ENCODE measurements at regions not wholly inside any gene's neighbourhood (a gene's known extent, or its start where the extent isn't known, plus 50 kb on each side); places are given as distances from the start of the nearest gene placed in this dataset.

- H3K4me3 Mint-ChIP-seq: no peak overlapping the region
- no peak overlapping the region for H3K27ac Mint-ChIP-seq
- CTCF ChIA-PET: no interaction called here
- no peak for DNase-seq
- no peaks in the 10 kb centered on the region for H3K27me3 Mint-ChIP-seq (ENCODE audit: low read depth)
- no peaks in the 10 kb centered on the region for H3K9me3 Mint-ChIP-seq
- intact Hi-C loops (cut with micrococcal nuclease): no loop called here
- H3K4me1 Mint-ChIP-seq (ENCODE audit: low read depth): peaks cover 14% of the 10 kb centered on the region
- H3K36me3 Mint-ChIP-seq (ENCODE audit: low read depth): peaks cover 1% of the 10 kb centered on the region
These were observed 121.6 kb upstream of the KLF6 start for GRCh38 chr10:3906511-3907111.

GRCh38 chr10:3904419-3904960 is 119.5 kb upstream of the KLF6 start:
- no peak for DNase-seq
- intact Hi-C loops (cut with micrococcal nuclease): no loop called here
- CTCF ChIA-PET: no interaction called here
- Mint-ChIP-seq H3K27ac (no peak overlapping the region), H3K9me3 (no peaks in the 10 kb centered on the region), H3K36me3 (ENCODE audit: low read depth) (peaks cover 1% of the 10 kb centered on the region), H3K27me3 (ENCODE audit: low read depth) (no peaks in the 10 kb centered on the region), H3K4me1 (ENCODE audit: low read depth) (peaks cover 19% of the 10 kb centered on the region), H3K4me3 (no peak overlapping the region)

- Mint-ChIP-seq H3K27ac (no peak overlapping the region), H3K9me3 (no peaks in the 10 kb centered on the region), H3K27me3 (ENCODE audit: low read depth) (no peaks in the 10 kb centered on the region), H3K4me3 (no peak overlapping the region), H3K4me1 (ENCODE audit: low read depth) (peaks cover 19% of the 10 kb centered on the region), H3K36me3 (ENCODE audit: low read depth) (peaks cover 1% of the 10 kb centered on the region)
- CTCF ChIA-PET: interaction anchor here (0.6 kb wide), 1 partner anchor 72 kb away, joined by 3 read pairs; no protein-coding TSS in a partner anchor
- intact Hi-C loops (cut with micrococcal nuclease): no loop called here
- DNase-seq: no peak
These were observed 117.9 kb upstream of the KLF6 start for GRCh38 chr10:3902809-3903410.

GRCh38 chr10:3902054-3902808 is 117.2 kb upstream of the KLF6 start:
- Mint-ChIP-seq H3K4me1 (ENCODE audit: low read depth) (peaks cover 19% of the 10 kb centered on the region), H3K27ac (peak overlapping the region; percentile 10), H3K36me3 (ENCODE audit: low read depth) (peaks cover 1% of the 10 kb centered on the region), H3K9me3 (no peaks in the 10 kb centered on the region), H3K27me3 (ENCODE audit: low read depth) (no peaks in the 10 kb centered on the region), H3K4me3 (no peak overlapping the region)
- intact Hi-C loops (cut with micrococcal nuclease): no loop called here
- CTCF ChIA-PET: no interaction called here
- no peak for DNase-seq

- peaks cover 19% of the 10 kb centered on the region for H3K4me1 Mint-ChIP-seq (ENCODE audit: low read depth)
- CTCF ChIA-PET: no interaction called here
- intact Hi-C loops (cut with micrococcal nuclease): loop anchor here (1.0 kb wide), 1 partner anchor 34 kb away; no protein-coding TSS in a partner anchor
- no peak overlapping the region for H3K4me3 Mint-ChIP-seq
- no peaks in the 10 kb centered on the region for H3K9me3 Mint-ChIP-seq
- H3K27ac Mint-ChIP-seq: no peak overlapping the region
- H3K36me3 Mint-ChIP-seq (ENCODE audit: low read depth): peaks cover 1% of the 10 kb centered on the region
- DNase-seq: peak; percentile 30
- no peaks in the 10 kb centered on the region for H3K27me3 Mint-ChIP-seq (ENCODE audit: low read depth)
These were observed 116.4 kb upstream of the KLF6 start for GRCh38 chr10:3901370-3901769.

- intact Hi-C loops (cut with micrococcal nuclease): no loop called here
- Mint-ChIP-seq H3K4me3 (no peak overlapping the region), H3K27ac (no peak overlapping the region), H3K27me3 (ENCODE audit: low read depth) (no peaks in the 10 kb centered on the region), H3K4me1 (ENCODE audit: low read depth) (peaks cover 19% of the 10 kb centered on the region), H3K9me3 (no peaks in the 10 kb centered on the region), H3K36me3 (ENCODE audit: low read depth) (peaks cover 1% of the 10 kb centered on the region)
- DNase-seq: no peak
- CTCF ChIA-PET: no interaction called here
These were observed 115.4 kb upstream of the KLF6 start for GRCh38 chr10:3900391-3900790.

GRCh38 chr10:3898821-3899220 is 113.8 kb upstream of the KLF6 start:
- CTCF ChIA-PET: interaction anchor here (1.0 to 1.3 kb wide), 2 partner anchors 10 to 22 kb away, joined by 3 to 5 read pairs; no protein-coding TSS in a partner anchor
- Mint-ChIP-seq H3K4me1 (ENCODE audit: low read depth) (peaks cover 19% of the 10 kb centered on the region), H3K27me3 (ENCODE audit: low read depth) (no peaks in the 10 kb centered on the region), H3K27ac (no peak overlapping the region), H3K9me3 (no peaks in the 10 kb centered on the region), H3K36me3 (ENCODE audit: low read depth) (no peaks in the 10 kb centered on the region), H3K4me3 (no peak overlapping the region)
- intact Hi-C loops (cut with micrococcal nuclease): no loop called here
- no peak for DNase-seq

GRCh38 chr10:3897156-3897555 is 112.1 kb upstream of the KLF6 start:
- Mint-ChIP-seq H3K36me3 (ENCODE audit: low read depth) (no peaks in the 10 kb centered on the region), H3K9me3 (no peaks in the 10 kb centered on the region), H3K4me1 (ENCODE audit: low read depth) (peaks cover 20% of the 10 kb centered on the region), H3K27me3 (ENCODE audit: low read depth) (no peaks in the 10 kb centered on the region), H3K4me3 (no peak overlapping the region), H3K27ac (no peak overlapping the region)
- intact Hi-C loops (cut with micrococcal nuclease): no loop called here
- no peak for DNase-seq
- CTCF ChIA-PET: no interaction called here

GRCh38 chr10:3896161-3896560 is 111.2 kb upstream of the KLF6 start:
- H3K4me3 Mint-ChIP-seq: no peak overlapping the region
- H3K27ac Mint-ChIP-seq: no peak overlapping the region
- H3K9me3 Mint-ChIP-seq: no peaks in the 10 kb centered on the region
- H3K36me3 Mint-ChIP-seq (ENCODE audit: low read depth): no peaks in the 10 kb centered on the region
- H3K27me3 Mint-ChIP-seq (ENCODE audit: low read depth): no peaks in the 10 kb centered on the region
- peaks cover 10% of the 10 kb centered on the region for H3K4me1 Mint-ChIP-seq (ENCODE audit: low read depth)
- CTCF ChIA-PET: no interaction called here
- intact Hi-C loops (cut with micrococcal nuclease): no loop called here
- DNase-seq: no peak

GRCh38 chr10:3895045-3895631 is 110.1 kb upstream of the KLF6 start:
- Mint-ChIP-seq H3K9me3 (no peaks in the 10 kb centered on the region), H3K4me3 (no peak overlapping the region), H3K36me3 (ENCODE audit: low read depth) (no peaks in the 10 kb centered on the region), H3K27me3 (ENCODE audit: low read depth) (no peaks in the 10 kb centered on the region), H3K27ac (no peak overlapping the region), H3K4me1 (ENCODE audit: low read depth) (peaks cover 9% of the 10 kb centered on the region)
- CTCF ChIA-PET: no interaction called here
- no peak for DNase-seq
- intact Hi-C loops (cut with micrococcal nuclease): no loop called here

- DNase-seq: no peak
- Mint-ChIP-seq H3K36me3 (ENCODE audit: low read depth) (no peaks in the 10 kb centered on the region), H3K9me3 (no peaks in the 10 kb centered on the region), H3K27ac (no peak overlapping the region), H3K27me3 (ENCODE audit: low read depth) (no peaks in the 10 kb centered on the region), H3K4me3 (no peak overlapping the region), H3K4me1 (ENCODE audit: low read depth) (peaks cover 9% of the 10 kb centered on the region)
- CTCF ChIA-PET: interaction anchor here (0.7 kb wide), 1 partner anchor 29 kb away, joined by 3 read pairs; no protein-coding TSS in a partner anchor
- intact Hi-C loops (cut with micrococcal nuclease): no loop called here
These were observed 109.0 kb upstream of the KLF6 start for GRCh38 chr10:3893901-3894563.

Measured in activated naive CD4-positive, alpha-beta T cell treated with anti-CD3 and anti-CD28 coated beads for 36 hours (primary cell).